PC-9 (cell line): ENCODE measurements at regions not wholly inside any gene's neighbourhood (a gene's known extent, or its start where the extent isn't known, plus 50 kb on each side); places are given as distances from the start of the nearest gene placed in this dataset.
A peak's percentile ranks its signal among the peaks of the same experiment; 100 is the strongest.
"Not testable (repeated sequence)": the region's sequence is repeated elsewhere in the genome, so short reads cannot be mapped to it uniquely, and the experiment has no call there.

Experiments used
- BruUV-seq: library from RNA; stranded (reverse); fragments of 400-500 nt; replicated peaks from 2 replicates; lab custom pipeline; 2021; lab: Mats Ljungman, UMichigan
- CTCF ChIA-PET: fragments of 300-600 bp; sonication (Branson Sonifier 250); formaldehyde crosslinking; loops from one replicate; lab custom pipeline; 2022; ENCODE audit warnings: antibody characterized with exemption; lab: Charles Lee
- POLR2A ChIA-PET: fragments of 300-600 bp; sonication (Branson Sonifier 250); formaldehyde crosslinking; loops from one replicate; lab custom pipeline; 2022; ENCODE audit warnings: antibody characterized with exemption; ENCODE audit not compliant: unreplicated experiment; lab: Charles Lee
- DNase-seq, 2 experiments: peaks; one replicate each; pipeline versions ENCODE4 v3.0.0 to v3.0.0-alpha.2; 2015 to 2022; ENCODE audit warnings: mixed read lengths in 1 of 2
- H2AFZ ChIP-seq: fragments of 200-600 bp; sonication (generic); 2 replicates; pipeline ENCODE4 v1.8.1; 2017; ENCODE audit warnings: antibody characterized with exemption
- H3F3A ChIP-seq: fragments of 200-600 bp; sonication (generic); 2 replicates; pipeline ENCODE4 v1.8.1; 2017; ENCODE audit warnings: antibody characterized with exemption, mild to moderate bottlenecking, low read depth; ENCODE audit not compliant: insufficient read depth
- H3K27ac ChIP-seq: fragments of 200-600 bp; sonication (generic); 2 replicates; pipeline ENCODE4 v1.6.1; 2016; ENCODE audit warnings: mixed run types
- H3K27me3 ChIP-seq: fragments of 200-600 bp; sonication (generic); 2 replicates; pipeline ENCODE4 v1.6.1; 2016; ENCODE audit warnings: low read depth, mixed run types; ENCODE audit not compliant: insufficient read depth
- H3K36me3 ChIP-seq: fragments of 200-600 bp; sonication (generic); 2 replicates; pipeline ENCODE4 v1.6.1; 2016; ENCODE audit warnings: low read depth, mixed run types
- H3K4me1 ChIP-seq: fragments of 200-600 bp; sonication (generic); replicated peaks from 2 replicates; pipeline ENCODE4 v1.6.1; 2016; ENCODE audit warnings: mixed run types; ENCODE audit not compliant: insufficient read depth
- H3K4me2 ChIP-seq: fragments of 200-600 bp; sonication (generic); 2 replicates; pipeline ENCODE4 v1.6.1; 2017; ENCODE audit warnings: mixed run types
- H3K4me3 ChIP-seq: fragments of 200-600 bp; sonication (generic); 2 replicates; pipeline ENCODE4 v1.6.1; 2016; ENCODE audit warnings: mixed run types
- H3K79me2 ChIP-seq: fragments of 200-600 bp; sonication (generic); 2 replicates; pipeline ENCODE4 v1.6.1; 2017; ENCODE audit warnings: low read depth, mixed run types
- H3K9me2 ChIP-seq: fragments of 200-600 bp; sonication (generic); 2 replicates; pipeline ENCODE4 v1.8.1; 2017; ENCODE audit warnings: mild to moderate bottlenecking; ENCODE audit not compliant: insufficient read depth
- H3K9me3 ChIP-seq: fragments of 200-600 bp; sonication (generic); 2 replicates; pipeline ENCODE4 v1.8.1; 2016; ENCODE audit warnings: low read depth; ENCODE audit not compliant: insufficient read depth
- H4K20me1 ChIP-seq: fragments of 200-600 bp; sonication (generic); 2 replicates; pipeline ENCODE4 v1.8.1; 2017; ENCODE audit not compliant: insufficient read depth
- CTCF ChIP-seq: fragments of 200-600 bp; sonication (generic); conservative IDR thresholded peaks from 2 replicates; pipeline ENCODE4 v1.6.1; 2017; ENCODE audit warnings: mixed run types, antibody characterized with exemption, mild to moderate bottlenecking, moderate library complexity
- EZH2 ChIP-seq: fragments of 200-600 bp; sonication (generic); IDR thresholded peaks from 2 replicates; pipeline ENCODE4 v1.8.0; 2017; ENCODE audit warnings: antibody characterized with exemption, low read depth
- intact Hi-C: fragments of 100-400 bp; cut with micrococcal nuclease; formaldehyde crosslinking; loops from one replicate; pipeline ENCODE4 v1.10.0; 2022; ENCODE audit not compliant: unreplicated experiment

DNA sequence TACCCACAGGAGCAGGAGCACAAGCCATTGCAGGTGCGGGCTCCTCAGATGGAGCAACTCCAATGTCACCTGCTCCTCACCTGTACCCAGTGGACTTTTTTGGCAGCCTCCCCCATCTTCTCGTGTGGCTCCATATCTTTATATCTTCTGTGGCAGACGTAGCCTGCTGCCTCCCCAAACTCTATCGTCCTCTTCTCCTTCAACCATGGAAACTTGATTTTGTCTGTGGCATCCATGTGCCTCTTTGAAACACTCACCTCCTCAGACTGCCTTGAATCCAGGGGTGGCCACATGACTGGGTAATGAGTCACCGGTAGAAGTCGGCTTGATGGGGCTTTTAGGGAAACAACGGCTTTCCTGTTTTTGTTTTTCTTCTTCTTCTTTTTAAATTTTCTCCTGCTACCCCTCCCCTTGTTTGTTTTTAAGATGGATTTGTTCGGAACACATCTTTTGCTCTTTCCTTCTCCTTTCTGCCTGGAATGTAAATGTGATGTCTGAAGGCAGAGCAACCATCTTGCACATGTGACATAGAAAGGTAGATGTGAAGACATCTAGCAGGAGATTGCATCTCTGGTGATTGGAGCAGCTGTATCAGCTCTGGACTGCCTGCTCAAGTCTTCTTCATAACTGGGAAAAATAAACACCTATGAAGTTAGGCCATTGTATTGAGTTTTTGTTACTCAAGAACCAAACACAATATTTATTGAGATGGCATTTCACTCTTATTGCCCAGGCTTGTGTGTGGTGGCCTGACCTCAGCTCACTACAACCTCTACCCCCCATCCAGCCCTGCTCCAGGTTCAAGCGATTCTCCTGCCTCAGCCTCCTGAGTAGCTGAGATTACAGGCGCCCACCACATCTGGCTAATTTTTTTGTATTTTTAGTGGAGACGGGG, 69.9 kb upstream of the DDR1 start:
- Histone ChIP-seq H3K4me1 (peaks cover 82% of the 10 kb centered on the region), H4K20me1 (no peaks in the 10 kb centered on the region), H3K9me3 (no peaks in the 10 kb centered on the region), H3K4me3 (peak overlapping the region; percentile 11; the same call in 1 of the 2 replicates), H3K27me3 (no peaks in the 10 kb centered on the region), H3F3A (peaks cover 75% of the 10 kb centered on the region), H3K9me2 (no peaks in the 10 kb centered on the region), H2AFZ (peak overlapping the region; percentile 59; the same call in 1 of the 2 replicates), H3K36me3 (no peaks in the 10 kb centered on the region), H3K79me2 (no peaks in the 10 kb centered on the region), H3K27ac (peak overlapping the region; percentile 94), H3K4me2 (peak overlapping the region; percentile 55)
- BruUV-seq, result no TSS peak
- TF ChIP-seq CTCF, result no peak
- no peak for TF ChIP-seq EZH2
- intact Hi-C loops, result no loop called here
- CTCF ChIA-PET, result interaction anchor here (0.6 to 0.7 kb wide), 3 partner anchors 94 to 1892 kb away, joined by 3 to 5 read pairs (median 4); partner anchors contain the start of gene GTF2H4
- peak; percentile 65 to 84 for DNase-seq
- POLR2A ChIA-PET, result no interaction called here

- intact Hi-C loops, result no loop called here
- no peak for TF ChIP-seq EZH2
- no peak for TF ChIP-seq CTCF
- DNase-seq, result peak in 1 of 2 experiments; percentile 81
- Histone ChIP-seq H3K9me3 (no peaks in the 10 kb centered on the region), H3K79me2 (no peaks in the 10 kb centered on the region), H3F3A (peaks cover 68% of the 10 kb centered on the region), H3K4me3 (peak overlapping the region; percentile 11; the same call in 1 of the 2 replicates), H2AFZ (0 out of 2 replicates have a peak overlapping the region, but pooled peaks have one; percentile 59), H3K4me1 (peaks cover 75% of the 10 kb centered on the region), H4K20me1 (no peaks in the 10 kb centered on the region), H3K4me2 (peak overlapping the region; percentile 55), H3K27ac (peak overlapping the region; percentile 94), H3K36me3 (no peaks in the 10 kb centered on the region), H3K27me3 (no peaks in the 10 kb centered on the region), H3K9me2 (no peaks in the 10 kb centered on the region)
- no TSS peak for BruUV-seq
- CTCF ChIA-PET, result interaction anchor here (0.6 kb wide), 1 partner anchor 37 kb away, joined by 3 read pairs; no protein-coding TSS in a partner anchor
- POLR2A ChIA-PET, result interaction anchor here (0.5 to 0.6 kb wide), 2 partner anchors 61 to 90 kb away, joined by 6 to 16 read pairs; no protein-coding TSS in a partner anchor
Measured at GRCh38 chr6:30813631-30814145, 69.3 kb upstream of the IER3 start.

DNA sequence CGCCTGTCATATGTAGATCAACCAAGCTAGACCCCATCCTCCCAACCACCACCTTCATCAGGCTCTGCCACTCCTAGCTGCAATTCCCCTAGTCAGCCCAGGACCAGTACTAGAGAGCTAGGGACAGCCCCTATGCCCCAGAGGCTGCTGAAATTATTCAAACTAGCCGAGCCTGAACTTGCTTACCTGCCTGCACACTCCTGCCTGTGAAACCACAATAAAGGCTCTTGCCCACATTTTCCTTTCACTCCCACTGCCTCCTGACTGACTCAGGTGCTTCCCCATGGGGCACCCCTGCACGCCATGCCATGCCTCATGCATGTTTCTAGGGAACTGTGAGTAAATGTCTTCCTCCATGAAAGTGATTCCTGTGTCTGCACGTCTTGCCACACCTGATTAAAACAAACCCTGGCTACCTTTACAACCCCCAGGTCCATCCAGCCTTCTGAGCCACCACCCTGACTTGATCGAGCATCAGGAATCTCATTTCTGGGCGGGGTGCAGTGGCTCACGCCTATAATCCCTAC, 66.5 kb upstream of the IER3 start:
- Histone ChIP-seq H2AFZ (no peak overlapping the region), H3K9me3 (no peaks in the 10 kb centered on the region), H3K27me3 (no peaks in the 10 kb centered on the region), H3K4me3 (no peak overlapping the region), H3F3A (peaks cover 57% of the 10 kb centered on the region), H3K4me2 (peak overlapping the region; percentile 47), H4K20me1 (no peaks in the 10 kb centered on the region), H3K36me3 (no peaks in the 10 kb centered on the region), H3K9me2 (no peaks in the 10 kb centered on the region), H3K4me1 (peaks cover 57% of the 10 kb centered on the region), H3K79me2 (no peaks in the 10 kb centered on the region), H3K27ac (peak overlapping the region; percentile 94)
- BruUV-seq, result no TSS peak
- peak; percentile 78 to 90 for DNase-seq
- POLR2A ChIA-PET, result interaction anchor here (0.6 kb wide), 1 partner anchor 58 kb away, joined by 3 read pairs; no protein-coding TSS in a partner anchor
- intact Hi-C loops, result loop anchor here (2.0 kb wide), 1 partner anchor 28 kb away; no protein-coding TSS in a partner anchor
- no peak for TF ChIP-seq CTCF
- no peak for TF ChIP-seq EZH2
- CTCF ChIA-PET, result interaction anchor here (0.6 to 1.2 kb wide), 3 partner anchors 9 to 59 kb away, joined by 3 read pairs; no protein-coding TSS in a partner anchor

GRCh38 chr6:30807566-30807965, 63.2 kb upstream of the IER3 start:
- Histone ChIP-seq H3F3A (peaks cover 37% of the 10 kb centered on the region), H3K4me1 (peaks cover 37% of the 10 kb centered on the region)
- POLR2A ChIA-PET, H3K79me2 ChIP-seq, H3K9me2 ChIP-seq, intact Hi-C loops, H3K27ac ChIP-seq, H2AFZ ChIP-seq, H3K4me3 ChIP-seq, BruUV-seq, H3K4me2 ChIP-seq, H4K20me1 ChIP-seq, H3K36me3 ChIP-seq, DNase-seq, CTCF ChIA-PET, H3K9me3 ChIP-seq, H3K27me3 ChIP-seq: not testable (repeated sequence)
